ENCODE measurements at regions not wholly inside any gene's neighbourhood (a gene's known extent, or its start where the extent isn't known, plus 50 kb on each side); places are given as distances from the start of the nearest gene placed in this dataset.

DNA sequence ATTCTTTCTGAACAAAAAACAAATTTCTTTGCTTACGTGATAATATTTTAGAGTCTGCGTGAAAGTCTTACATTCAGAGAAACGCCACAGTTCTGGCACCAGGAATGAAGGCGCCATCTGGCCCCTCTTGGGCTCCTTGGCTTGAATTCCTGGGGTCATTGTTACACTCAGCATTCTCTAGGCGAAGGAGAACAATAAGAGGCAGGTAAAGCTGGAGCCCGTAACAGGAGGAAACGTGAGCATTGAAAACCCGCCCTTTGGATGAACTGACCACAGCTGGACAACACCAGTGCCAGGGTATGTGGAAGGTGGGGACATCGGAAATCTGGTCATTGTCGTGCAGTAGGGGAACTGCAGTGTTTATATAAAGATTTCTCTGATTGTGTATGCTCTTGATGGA lies 144.8 kb downstream of the RNF152 start:
- Histone ChIP-seq H2AFZ (ENCODE audit: low read length) (no peak overlapping the region), H3K27me3 (ENCODE audit: insufficient read depth, low read length) (peaks cover 6% of the 10 kb centered on the region), H4K20me1 (ENCODE audit: insufficient read depth, low read length) (no peaks in the 10 kb centered on the region), H3K4me1 (ENCODE audit: insufficient read depth, low read length) (peaks cover 6% of the 10 kb centered on the region), H3K9me3 (ENCODE audit: low read depth, low read length) (no peaks in the 10 kb centered on the region), H3K27ac (ENCODE audit: low read depth, low read length) (no peak overlapping the region), H3K79me2 (ENCODE audit: insufficient read depth, low read length) (no peaks in the 10 kb centered on the region), H3K4me3 (ENCODE audit: insufficient read depth, low read length) (no peak overlapping the region), H3K36me3 (ENCODE audit: insufficient read depth, low read length) (no peaks in the 10 kb centered on the region), H3K4me2 (ENCODE audit: insufficient read depth, low read length) (no peak overlapping the region)
- TF ChIP-seq CTCF (IDR thresholded peaks at IDR 0.05; ENCODE audit: extremely low read depth, low read depth, low read length) = no peak
- no peak for DNase-seq (ENCODE audit: insufficient read length, low spot score, missing footprints)

DNA sequence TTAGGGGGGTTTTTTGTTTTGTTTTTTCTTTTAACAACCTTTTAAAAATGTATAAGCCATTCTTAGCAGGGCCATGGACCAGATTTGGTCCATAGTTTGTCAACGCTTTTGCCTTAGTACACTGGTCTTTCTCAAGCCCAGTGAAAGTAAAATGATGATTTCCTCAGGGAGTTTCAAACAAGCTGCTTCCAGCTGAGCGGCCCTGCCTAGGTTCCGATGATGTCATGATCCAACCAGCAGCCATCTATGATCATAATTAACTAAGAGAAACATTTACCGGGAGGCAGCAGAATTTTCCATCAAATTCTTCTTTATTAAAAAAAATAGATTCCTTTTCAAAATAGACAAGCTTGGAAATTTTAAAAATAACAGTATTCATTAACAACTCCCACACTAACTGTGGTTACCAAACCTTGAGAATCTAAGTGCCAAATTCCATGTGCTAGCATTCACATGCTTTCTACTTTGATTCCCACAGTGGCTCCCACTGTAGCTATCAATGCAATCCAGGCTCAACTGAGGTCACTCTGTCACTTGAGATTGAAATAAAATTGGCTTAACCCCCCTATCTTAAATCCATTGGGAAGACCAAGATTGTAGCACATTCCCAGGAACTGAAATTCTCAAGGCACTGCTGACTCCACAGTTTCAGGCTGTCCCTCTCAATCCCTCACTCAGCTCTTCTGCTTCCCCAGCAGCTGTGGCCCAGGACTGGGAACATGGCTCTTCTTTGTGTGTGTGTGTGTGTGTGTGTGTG lies 148.9 kb downstream of the RNF152 start:
- Histone ChIP-seq H2AFZ (ENCODE audit: low read length) (no peak overlapping the region), H4K20me1 (ENCODE audit: insufficient read depth, low read length) (no peaks in the 10 kb centered on the region), H3K27ac (ENCODE audit: low read depth, low read length) (peak overlapping the region; percentile 41), H3K4me2 (ENCODE audit: insufficient read depth, low read length) (no peak overlapping the region), H3K9me3 (ENCODE audit: low read depth, low read length) (no peaks in the 10 kb centered on the region), H3K27me3 (ENCODE audit: insufficient read depth, low read length) (peaks cover 2% of the 10 kb centered on the region), H3K79me2 (ENCODE audit: insufficient read depth, low read length) (no peaks in the 10 kb centered on the region), H3K4me1 (ENCODE audit: insufficient read depth, low read length) (peaks cover 8% of the 10 kb centered on the region), H3K4me3 (ENCODE audit: insufficient read depth, low read length) (no peak overlapping the region), H3K36me3 (ENCODE audit: insufficient read depth, low read length) (no peaks in the 10 kb centered on the region)
- TF ChIP-seq CTCF (IDR thresholded peaks at IDR 0.05; ENCODE audit: extremely low read depth, low read depth, low read length) = no peak
- DNase-seq (ENCODE audit: insufficient read length, low spot score, missing footprints) = peak; percentile 77

DNA sequence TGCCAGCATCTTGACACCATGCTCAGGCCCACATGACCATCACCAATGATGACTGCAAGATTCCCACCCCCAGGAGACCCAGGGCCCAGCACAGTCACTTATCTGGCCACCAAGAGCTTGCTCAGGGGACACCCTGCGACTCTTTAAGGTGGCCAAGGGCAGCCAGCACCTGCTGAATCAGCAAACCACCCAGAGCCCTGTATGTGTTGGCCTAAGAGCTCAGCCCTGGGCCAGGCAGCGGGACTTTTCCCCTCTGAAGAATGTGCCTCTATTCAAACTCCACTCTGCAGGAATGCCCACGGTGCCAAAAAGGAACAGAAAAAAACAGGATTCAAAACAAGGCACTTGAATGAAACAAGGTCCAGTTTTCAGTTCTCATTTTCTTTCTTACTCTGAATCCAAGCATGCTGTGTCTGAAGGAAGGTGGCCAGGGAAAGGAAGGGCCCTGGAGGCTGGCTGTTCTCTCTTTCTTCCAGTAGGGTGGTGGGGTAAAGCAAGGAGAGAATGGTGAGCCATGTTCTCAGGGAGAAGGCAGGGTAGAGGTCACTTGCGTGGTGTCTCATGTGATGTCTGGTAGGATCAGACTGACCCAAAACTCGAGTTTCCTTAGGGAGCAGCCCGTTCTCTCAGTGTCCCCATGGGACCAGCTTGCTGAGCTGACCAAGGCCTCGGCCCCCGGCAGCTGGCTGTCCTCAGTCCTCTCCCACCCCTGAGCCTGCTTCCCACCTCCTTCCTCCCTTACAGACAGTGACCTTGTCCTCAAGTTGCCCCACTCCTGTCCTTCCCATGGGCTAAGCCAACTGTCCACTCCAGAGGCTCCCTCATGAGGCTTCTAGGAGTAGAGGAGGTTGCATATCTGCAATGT lies 150.0 kb downstream of the RNF152 start:
- H3K36me3 ChIP-seq (ENCODE audit: insufficient read depth, low read length) = no peaks in the 10 kb centered on the region
- no peak overlapping the region for H2AFZ ChIP-seq (ENCODE audit: low read length)
- no peaks in the 10 kb centered on the region for H3K79me2 ChIP-seq (ENCODE audit: insufficient read depth, low read length)
- no peaks in the 10 kb centered on the region for H3K27me3 ChIP-seq (ENCODE audit: insufficient read depth, low read length)
- H3K27ac ChIP-seq (ENCODE audit: low read depth, low read length) = peak overlapping the region; percentile 41
- H3K4me3 ChIP-seq (ENCODE audit: insufficient read depth, low read length) = no peak overlapping the region
- peaks cover 17% of the 10 kb centered on the region for H3K4me1 ChIP-seq (ENCODE audit: insufficient read depth, low read length)
- no peaks in the 10 kb centered on the region for H3K9me3 ChIP-seq (ENCODE audit: low read depth, low read length)
- no peak for DNase-seq (ENCODE audit: insufficient read length, low spot score, missing footprints)
- H3K4me2 ChIP-seq (ENCODE audit: insufficient read depth, low read length) = no peak overlapping the region
- H4K20me1 ChIP-seq (ENCODE audit: insufficient read depth, low read length) = no peaks in the 10 kb centered on the region
- no peak for TF ChIP-seq CTCF (IDR thresholded peaks at IDR 0.05; ENCODE audit: extremely low read depth, low read depth, low read length)

GRCh38 chr18:61741881-61742454 lies 150.8 kb downstream of the RNF152 start:
- H3K4me2 ChIP-seq (ENCODE audit: insufficient read depth, low read length) = no peak overlapping the region
- no peak overlapping the region for H3K27ac ChIP-seq (ENCODE audit: low read depth, low read length)
- no peaks in the 10 kb centered on the region for H3K9me3 ChIP-seq (ENCODE audit: low read depth, low read length)
- H3K27me3 ChIP-seq (ENCODE audit: insufficient read depth, low read length) = no peaks in the 10 kb centered on the region
- H2AFZ ChIP-seq (ENCODE audit: low read length) = no peak overlapping the region
- H3K79me2 ChIP-seq (ENCODE audit: insufficient read depth, low read length) = no peaks in the 10 kb centered on the region
- H3K4me1 ChIP-seq (ENCODE audit: insufficient read depth, low read length) = peaks cover 17% of the 10 kb centered on the region
- DNase-seq (ENCODE audit: insufficient read length, low spot score, missing footprints) = no peak
- H4K20me1 ChIP-seq (ENCODE audit: insufficient read depth, low read length) = no peaks in the 10 kb centered on the region
- H3K4me3 ChIP-seq (ENCODE audit: insufficient read depth, low read length) = no peak overlapping the region
- H3K36me3 ChIP-seq (ENCODE audit: insufficient read depth, low read length) = no peaks in the 10 kb centered on the region
- TF ChIP-seq CTCF (IDR thresholded peaks at IDR 0.05; ENCODE audit: extremely low read depth, low read depth, low read length) = no peak
